ENCODE measurements at regions not wholly inside any gene's neighbourhood (a gene's known extent, or its start where the extent isn't known, plus 50 kb on each side); places are given as distances from the start of the nearest gene placed in this dataset.

GRCh38 chr3:176522436-176522835, 674.8 kb downstream of the TBL1XR1 start:
- no peak overlapping the region for H3K4me3 ChIP-seq (ENCODE audit: insufficient read depth, low read depth, low read length)
- no peaks in the 10 kb centered on the region for H3K36me3 Mint-ChIP-seq (ENCODE audit: low read depth, unreplicated experiment)
- FAIRE-seq (no peak), DNase-seq (ENCODE audit: low read depth) (no peak)
- no peak overlapping the region for H3K27ac Mint-ChIP-seq (ENCODE audit: unreplicated experiment)
- H3K27me3 Mint-ChIP-seq (ENCODE audit: low read depth, unreplicated experiment) = no peaks in the 10 kb centered on the region
- peaks cover 6% of the 10 kb centered on the region for H3K4me1 ChIP-seq (ENCODE audit: insufficient read depth, low read length)
- H2AFZ ChIP-seq (ENCODE audit: low read depth, low read length) = no peak overlapping the region
- H3K4me2 ChIP-seq (ENCODE audit: low read length) = no peak overlapping the region
- TF ChIP-seq, protein P1, sequence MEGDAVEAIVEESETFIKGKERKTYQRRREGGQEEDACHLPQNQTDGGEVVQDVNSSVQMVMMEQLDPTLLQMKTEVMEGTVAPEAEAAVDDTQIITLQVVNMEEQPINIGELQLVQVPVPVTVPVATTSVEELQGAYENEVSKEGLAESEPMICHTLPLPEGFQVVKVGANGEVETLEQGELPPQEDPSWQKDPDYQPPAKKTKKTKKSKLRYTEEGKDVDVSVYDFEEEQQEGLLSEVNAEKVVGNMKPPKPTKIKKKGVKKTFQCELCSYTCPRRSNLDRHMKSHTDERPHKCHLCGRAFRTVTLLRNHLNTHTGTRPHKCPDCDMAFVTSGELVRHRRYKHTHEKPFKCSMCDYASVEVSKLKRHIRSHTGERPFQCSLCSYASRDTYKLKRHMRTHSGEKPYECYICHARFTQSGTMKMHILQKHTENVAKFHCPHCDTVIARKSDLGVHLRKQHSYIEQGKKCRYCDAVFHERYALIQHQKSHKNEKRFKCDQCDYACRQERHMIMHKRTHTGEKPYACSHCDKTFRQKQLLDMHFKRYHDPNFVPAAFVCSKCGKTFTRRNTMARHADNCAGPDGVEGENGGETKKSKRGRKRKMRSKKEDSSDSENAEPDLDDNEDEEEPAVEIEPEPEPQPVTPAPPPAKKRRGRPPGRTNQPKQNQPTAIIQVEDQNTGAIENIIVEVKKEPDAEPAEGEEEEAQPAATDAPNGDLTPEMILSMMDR (IDR thresholded peaks at IDR 0.05; ENCODE audit: insufficient read depth, low read depth, low read length) = no peak
- no peak for TF ChIP-seq EZH2 (IDR thresholded peaks at IDR 0.05; ENCODE audit: insufficient read depth, low read length)
- no peak overlapping the region for H3K27ac ChIP-seq (ENCODE audit: low read depth, low read length)
- no peaks in the 10 kb centered on the region for H3K27me3 ChIP-seq (ENCODE audit: insufficient read depth, low read length)
- H3K9me3 ChIP-seq (ENCODE audit: insufficient read depth, low read depth, low read length) = no peaks in the 10 kb centered on the region
- no peaks in the 10 kb centered on the region for H3K9me3 Mint-ChIP-seq (ENCODE audit: unreplicated experiment)
- H3K79me2 ChIP-seq (ENCODE audit: insufficient read depth, low read length) = no peaks in the 10 kb centered on the region
- no peak overlapping the region for H3K4me3 Mint-ChIP-seq (ENCODE audit: unreplicated experiment)
- no peak overlapping the region for H3K9ac ChIP-seq (ENCODE audit: low read length)
- no peaks in the 10 kb centered on the region for H3K36me3 ChIP-seq (ENCODE audit: insufficient read depth, low read length)
- H3K4me1 Mint-ChIP-seq (ENCODE audit: low read depth, unreplicated experiment) = peaks cover 10% of the 10 kb centered on the region
- H4K20me1 ChIP-seq (ENCODE audit: insufficient read depth, low read length) = no peaks in the 10 kb centered on the region

DNA sequence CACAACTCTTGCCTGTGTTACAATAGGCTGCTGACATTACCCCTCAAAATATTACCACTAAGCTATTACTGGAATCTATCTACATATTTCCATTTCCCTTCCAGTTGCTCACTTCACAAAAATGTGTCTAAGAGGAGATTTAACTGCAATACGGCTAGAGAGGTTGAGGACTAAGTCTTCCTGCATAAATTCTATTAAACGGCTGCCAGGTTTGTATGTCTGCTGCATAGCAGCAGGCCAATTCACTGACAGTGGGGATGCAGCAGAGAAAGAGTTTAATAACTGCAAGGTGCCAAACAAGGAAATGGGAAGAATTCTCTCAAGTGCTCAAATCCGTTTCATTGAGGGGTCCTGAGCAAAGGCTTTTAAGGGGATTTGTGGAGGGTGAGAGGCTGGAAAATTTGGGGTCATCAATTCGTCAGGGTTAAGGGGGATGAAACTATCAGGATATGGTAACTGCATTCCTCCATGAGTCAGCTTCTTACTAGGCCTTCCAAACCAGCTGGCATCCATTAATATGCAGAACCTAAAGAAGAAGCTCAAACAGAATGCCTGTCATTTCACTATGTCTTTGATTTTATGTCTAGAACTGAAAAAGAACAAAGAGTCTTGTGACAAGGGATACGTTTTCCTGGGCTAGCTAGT, 675.6 kb downstream of the TBL1XR1 start:
- H3K9me3 ChIP-seq (ENCODE audit: insufficient read depth, low read depth, low read length) = no peaks in the 10 kb centered on the region
- H3K9ac ChIP-seq (ENCODE audit: low read length) = no peak overlapping the region
- peak overlapping the region; percentile 19 for H3K4me3 ChIP-seq (ENCODE audit: insufficient read depth, low read depth, low read length)
- peak overlapping the region; percentile 51 for H3K4me2 ChIP-seq (ENCODE audit: low read length)
- TF ChIP-seq EZH2 (IDR thresholded peaks at IDR 0.05; ENCODE audit: insufficient read depth, low read length) = no peak
- TF ChIP-seq, protein P1 (IDR thresholded peaks at IDR 0.05; ENCODE audit: insufficient read depth, low read depth, low read length) = no peak
- H3K36me3 ChIP-seq (ENCODE audit: insufficient read depth, low read length) = no peaks in the 10 kb centered on the region
- no peaks in the 10 kb centered on the region for H3K79me2 ChIP-seq (ENCODE audit: insufficient read depth, low read length)
- H3K27me3 Mint-ChIP-seq (ENCODE audit: low read depth, unreplicated experiment) = no peaks in the 10 kb centered on the region
- H2AFZ ChIP-seq (ENCODE audit: low read depth, low read length) = peak overlapping the region; percentile 35
- peak overlapping the region; percentile 88 for H3K27ac Mint-ChIP-seq (ENCODE audit: unreplicated experiment)
- no peaks in the 10 kb centered on the region for H3K9me3 Mint-ChIP-seq (ENCODE audit: unreplicated experiment)
- peak overlapping the region; percentile 30 for H3K27ac ChIP-seq (ENCODE audit: low read depth, low read length)
- no peak overlapping the region for H3K4me3 Mint-ChIP-seq (ENCODE audit: unreplicated experiment)
- FAIRE-seq = peak; percentile 17
- DNase-seq (ENCODE audit: low read depth) = peak; percentile 81
- H3K4me1 Mint-ChIP-seq (ENCODE audit: low read depth, unreplicated experiment) = peaks cover 10% of the 10 kb centered on the region
- H4K20me1 ChIP-seq (ENCODE audit: insufficient read depth, low read length) = no peaks in the 10 kb centered on the region
- H3K36me3 Mint-ChIP-seq (ENCODE audit: low read depth, unreplicated experiment) = no peaks in the 10 kb centered on the region
- no peaks in the 10 kb centered on the region for H3K27me3 ChIP-seq (ENCODE audit: insufficient read depth, low read length)
- peaks cover 6% of the 10 kb centered on the region for H3K4me1 ChIP-seq (ENCODE audit: insufficient read depth, low read length)

DNA sequence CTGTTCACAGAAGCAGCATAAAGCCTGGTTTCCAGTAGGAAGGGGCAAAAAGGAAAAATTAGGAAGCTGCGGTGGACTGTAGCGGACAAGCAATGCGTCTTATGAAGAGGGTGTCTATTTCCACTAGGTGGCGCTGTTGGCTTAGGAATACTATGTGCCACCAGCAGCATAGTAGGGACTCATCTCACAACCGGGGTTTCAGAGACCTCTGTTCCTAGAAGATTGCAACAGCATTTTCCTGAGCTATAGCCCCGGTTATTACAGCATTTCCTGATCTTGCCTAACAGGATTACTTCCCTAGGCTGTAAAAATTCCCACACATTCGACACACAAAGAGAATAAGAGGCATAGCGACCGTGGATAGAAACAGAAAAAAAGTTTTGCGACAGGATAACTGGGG, 683.0 kb downstream of the TBL1XR1 start:
- TF ChIP-seq, protein P1 (IDR thresholded peaks at IDR 0.05; ENCODE audit: insufficient read depth, low read depth, low read length) = peak; percentile 45
- TF ChIP-seq EZH2 (IDR thresholded peaks at IDR 0.05; ENCODE audit: insufficient read depth, low read length) = no peak
- Histone ChIP-seq H2AFZ (ENCODE audit: low read depth, low read length) (no peak overlapping the region), H3K27ac (ENCODE audit: low read depth, low read length) (no peak overlapping the region), H3K4me3 (ENCODE audit: insufficient read depth, low read depth, low read length) (no peak overlapping the region), H3K9me3 (ENCODE audit: insufficient read depth, low read depth, low read length) (peaks cover 16% of the 10 kb centered on the region), H3K36me3 (ENCODE audit: insufficient read depth, low read length) (no peaks in the 10 kb centered on the region), H3K4me2 (ENCODE audit: low read length) (no peak overlapping the region), H3K4me1 (ENCODE audit: insufficient read depth, low read length) (no peaks in the 10 kb centered on the region), H3K9ac (ENCODE audit: low read length) (no peak overlapping the region), H3K79me2 (ENCODE audit: insufficient read depth, low read length) (no peaks in the 10 kb centered on the region), H4K20me1 (ENCODE audit: insufficient read depth, low read length) (no peaks in the 10 kb centered on the region), H3K27me3 (ENCODE audit: insufficient read depth, low read length) (no peaks in the 10 kb centered on the region)
- no peak overlapping the region for H3K4me3 Mint-ChIP-seq (ENCODE audit: unreplicated experiment)
- H3K36me3 Mint-ChIP-seq (ENCODE audit: low read depth, unreplicated experiment) = no peaks in the 10 kb centered on the region
- H3K27me3 Mint-ChIP-seq (ENCODE audit: low read depth, unreplicated experiment) = no peaks in the 10 kb centered on the region
- H3K9me3 Mint-ChIP-seq (ENCODE audit: unreplicated experiment) = peaks cover 23% of the 10 kb centered on the region
- H3K27ac Mint-ChIP-seq (ENCODE audit: unreplicated experiment) = no peak overlapping the region
- no peak for FAIRE-seq
- peak; percentile 10 for DNase-seq (ENCODE audit: low read depth)
- no peaks in the 10 kb centered on the region for H3K4me1 Mint-ChIP-seq (ENCODE audit: low read depth, unreplicated experiment)

All from astrocyte (in vitro differentiated cells and primary cell).